ENCODE measurements at regions not wholly inside any gene's neighbourhood (a gene's known extent, or its start where the extent isn't known, plus 50 kb on each side); places are given as distances from the start of the nearest gene placed in this dataset.
"Not testable (repeated sequence)": the region's sequence is repeated elsewhere in the genome, so short reads cannot be mapped to it uniquely, and the experiment has no call there.

DNA sequence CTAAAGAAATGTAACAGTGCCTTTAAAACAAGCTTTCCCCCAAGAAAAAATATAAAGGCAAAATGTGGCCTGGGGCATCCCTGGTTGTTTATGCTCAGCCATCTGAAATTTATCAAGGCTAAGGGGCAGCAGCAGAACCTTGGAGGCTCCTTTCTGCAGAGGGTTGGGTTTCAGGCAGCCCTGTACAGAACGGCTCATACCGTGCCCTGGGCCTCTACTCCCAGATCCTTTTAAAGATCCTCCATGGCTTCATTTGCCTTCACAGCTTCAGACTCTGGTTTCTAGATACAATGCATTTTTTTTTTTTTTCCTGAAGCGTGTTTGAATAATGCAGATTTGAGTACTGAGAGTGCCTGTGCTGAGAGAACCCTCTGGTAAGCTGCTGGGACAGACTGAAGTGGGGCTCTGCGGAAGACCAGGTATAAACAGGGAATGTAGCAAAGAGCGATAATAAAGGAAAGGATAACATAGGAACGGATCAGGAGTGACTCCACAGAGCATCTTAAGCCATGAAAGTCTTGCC is 172.7 kb downstream of the DIRAS2 start:
- no peaks in the 10 kb centered on the region for H3K27me3 ChIP-seq (ENCODE audit: control insufficient read depth in 3 of 3, insufficient read depth in 3 of 3, low read length in 3 of 3)
- no peak overlapping the region for H3K4me3 ChIP-seq (ENCODE audit: low read length in 3 of 3)
- H3K9me3 ChIP-seq (ENCODE audit: control insufficient read depth in 3 of 3, low read length in 3 of 3), result no peaks in the 10 kb centered on the region
- no peak overlapping the region for H3K9ac ChIP-seq (ENCODE audit: low read depth in 1 of 3, low read length in 3 of 3)
- no peaks in the 10 kb centered on the region for H3K36me3 ChIP-seq (ENCODE audit: control insufficient read depth in 3 of 3, insufficient read depth in 3 of 3, low read length in 3 of 3)
- H3K4me1 ChIP-seq (ENCODE audit: control insufficient read depth in 3 of 3, insufficient read depth in 3 of 3, low read length in 3 of 3), result no peaks in the 10 kb centered on the region
- no peak overlapping the region for H3K27ac ChIP-seq (ENCODE audit: low read depth, low read length)

DNA sequence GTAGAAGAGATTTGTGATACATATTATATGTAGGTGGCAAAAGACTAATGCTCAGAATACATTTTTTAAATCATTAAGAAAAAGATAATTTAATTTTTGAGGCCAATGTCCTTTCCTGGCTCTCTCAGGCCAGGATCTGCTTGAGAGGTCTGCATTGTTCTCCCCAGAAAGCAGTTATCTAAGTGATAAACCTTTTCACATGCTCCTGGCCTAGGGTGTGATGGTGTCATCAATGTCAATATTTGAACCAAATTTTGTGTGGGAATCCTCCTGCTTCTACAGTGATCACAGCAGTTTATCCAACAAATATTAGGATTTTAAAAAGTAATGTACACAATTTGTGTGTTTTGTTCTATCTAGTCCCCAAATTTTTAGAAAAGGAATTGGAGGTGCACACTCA is 166.6 kb downstream of the DIRAS2 start:
- Histone ChIP-seq H3K36me3 (ENCODE audit: control insufficient read depth in 3 of 3, insufficient read depth in 3 of 3, low read length in 3 of 3) (no peaks in the 10 kb centered on the region), H3K27me3 (ENCODE audit: control insufficient read depth in 3 of 3, insufficient read depth in 3 of 3, low read length in 3 of 3) (no peaks in the 10 kb centered on the region), H3K4me3 (ENCODE audit: low read length in 3 of 3) (no peak overlapping the region), H3K9me3 (ENCODE audit: control insufficient read depth in 3 of 3, low read length in 3 of 3) (no peaks in the 10 kb centered on the region), H3K27ac (ENCODE audit: low read depth, low read length) (no peak overlapping the region), H3K9ac (ENCODE audit: low read depth in 1 of 3, low read length in 3 of 3) (no peak overlapping the region), H3K4me1 (ENCODE audit: control insufficient read depth in 3 of 3, insufficient read depth in 3 of 3, low read length in 3 of 3) (no peaks in the 10 kb centered on the region)

DNA sequence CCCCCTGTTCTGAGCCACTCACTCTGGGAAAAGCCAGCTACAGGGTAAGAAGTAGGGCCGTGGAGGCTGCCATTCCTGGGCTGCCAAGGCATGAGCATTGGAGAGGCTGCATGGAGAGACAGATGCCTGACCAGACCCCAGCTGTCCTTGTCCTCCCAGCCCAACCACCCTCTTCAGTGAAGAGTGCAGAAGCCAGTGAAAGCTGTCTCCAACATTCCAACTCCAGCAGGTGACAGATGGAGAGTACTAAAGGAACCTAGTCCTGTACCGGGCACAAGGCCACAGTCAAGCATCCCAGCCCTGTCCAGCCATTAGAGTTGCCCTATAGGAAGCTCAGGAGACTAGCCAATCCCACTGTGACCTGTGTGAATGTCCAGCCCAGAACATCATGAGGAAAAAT is 165.1 kb downstream of the DIRAS2 start:
- Histone ChIP-seq H3K27ac (ENCODE audit: low read depth, low read length) (no peak overlapping the region), H3K27me3 (ENCODE audit: control insufficient read depth in 3 of 3, insufficient read depth in 3 of 3, low read length in 3 of 3) (no peaks in the 10 kb centered on the region), H3K4me3 (ENCODE audit: low read length in 3 of 3) (no peak overlapping the region), H3K36me3 (ENCODE audit: control insufficient read depth in 3 of 3, insufficient read depth in 3 of 3, low read length in 3 of 3) (no peaks in the 10 kb centered on the region), H3K9ac (ENCODE audit: low read depth in 1 of 3, low read length in 3 of 3) (no peak overlapping the region), H3K9me3 (ENCODE audit: control insufficient read depth in 3 of 3, low read length in 3 of 3) (no peaks in the 10 kb centered on the region), H3K4me1 (ENCODE audit: control insufficient read depth in 3 of 3, insufficient read depth in 3 of 3, low read length in 3 of 3) (no peaks in the 10 kb centered on the region)

DNA sequence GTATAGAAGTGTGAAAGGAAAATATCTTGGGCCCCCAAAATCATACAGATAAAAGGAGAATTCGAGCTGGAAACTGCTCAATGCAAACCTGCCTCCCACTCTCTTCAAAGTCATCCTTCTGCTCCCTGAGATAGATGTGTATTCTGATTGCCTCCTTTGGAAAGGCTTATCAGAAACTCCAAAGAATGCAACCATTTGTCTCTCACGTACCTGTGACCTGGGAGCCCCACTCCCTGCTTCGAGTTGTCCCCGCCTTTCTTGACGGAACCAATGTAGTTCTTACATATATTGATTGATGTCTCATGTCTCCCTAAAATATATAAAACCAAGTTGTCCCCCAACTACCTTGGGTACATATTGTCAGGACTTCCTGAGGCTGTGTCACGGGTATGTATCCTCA is 163.8 kb downstream of the DIRAS2 start:
- Histone ChIP-seq H3K4me1 (ENCODE audit: control insufficient read depth in 3 of 3, insufficient read depth in 3 of 3, low read length in 3 of 3) (no peaks in the 10 kb centered on the region), H3K4me3 (ENCODE audit: low read length in 3 of 3) (no peak overlapping the region), H3K27ac (ENCODE audit: low read depth, low read length) (no peak overlapping the region), H3K9me3 (ENCODE audit: control insufficient read depth in 3 of 3, low read length in 3 of 3) (no peaks in the 10 kb centered on the region), H3K36me3 (ENCODE audit: control insufficient read depth in 3 of 3, insufficient read depth in 3 of 3, low read length in 3 of 3) (no peaks in the 10 kb centered on the region), H3K9ac (ENCODE audit: low read depth in 1 of 3, low read length in 3 of 3) (no peak overlapping the region), H3K27me3 (ENCODE audit: control insufficient read depth in 3 of 3, insufficient read depth in 3 of 3, low read length in 3 of 3) (no peaks in the 10 kb centered on the region)

DNA sequence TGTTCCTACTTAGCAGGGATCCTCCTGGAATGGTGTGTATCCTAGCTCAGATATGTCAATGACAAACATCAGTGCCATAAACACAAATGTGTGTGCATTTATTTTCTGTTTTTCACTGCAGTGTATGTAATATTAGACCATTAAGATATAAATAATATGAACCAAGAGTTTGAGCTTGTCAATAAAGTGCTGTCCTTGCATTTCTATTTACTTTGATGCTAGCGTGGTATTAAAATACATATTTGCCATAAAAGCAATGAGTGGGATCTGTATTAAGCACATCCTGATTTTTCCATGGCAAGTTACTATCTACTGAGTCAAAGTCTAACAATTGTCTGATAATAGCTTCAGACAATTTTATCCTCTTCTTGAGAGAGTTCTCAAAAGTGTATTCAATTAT is 157.6 kb downstream of the DIRAS2 start:
- Histone ChIP-seq H3K9ac (ENCODE audit: low read depth in 1 of 3, low read length in 3 of 3) (no peak overlapping the region), H3K27me3 (ENCODE audit: control insufficient read depth in 3 of 3, insufficient read depth in 3 of 3, low read length in 3 of 3) (no peaks in the 10 kb centered on the region), H3K4me1 (ENCODE audit: control insufficient read depth in 3 of 3, insufficient read depth in 3 of 3, low read length in 3 of 3) (no peaks in the 10 kb centered on the region), H3K27ac (ENCODE audit: low read depth, low read length) (no peak overlapping the region), H3K36me3 (ENCODE audit: control insufficient read depth in 3 of 3, insufficient read depth in 3 of 3, low read length in 3 of 3) (no peaks in the 10 kb centered on the region), H3K9me3 (ENCODE audit: control insufficient read depth in 3 of 3, low read length in 3 of 3) (peaks cover 0 to 7% (median 3%) of the 10 kb centered on the region in 3 donors), H3K4me3 (ENCODE audit: low read length in 3 of 3) (no peak overlapping the region)

GRCh38 chr9:90489066-90489465 is 153.6 kb downstream of the DIRAS2 start:
- peaks cover 0 to 7% (median 3%) of the 10 kb centered on the region in 3 donors for H3K9me3 ChIP-seq (ENCODE audit: control insufficient read depth in 3 of 3, low read length in 3 of 3)
- no peaks in the 10 kb centered on the region for H3K36me3 ChIP-seq (ENCODE audit: control insufficient read depth in 3 of 3, insufficient read depth in 3 of 3, low read length in 3 of 3)
- H3K27ac ChIP-seq (ENCODE audit: low read depth, low read length), result no peak overlapping the region
- H3K4me1 ChIP-seq (ENCODE audit: control insufficient read depth in 3 of 3, insufficient read depth in 3 of 3, low read length in 3 of 3), result no peaks in the 10 kb centered on the region
- no peak overlapping the region for H3K4me3 ChIP-seq (ENCODE audit: low read length in 3 of 3)
- no peak overlapping the region for H3K9ac ChIP-seq (ENCODE audit: low read depth in 1 of 3, low read length in 3 of 3)
- H3K27me3 ChIP-seq (ENCODE audit: control insufficient read depth in 3 of 3, insufficient read depth in 3 of 3, low read length in 3 of 3), result no peaks in the 10 kb centered on the region

DNA sequence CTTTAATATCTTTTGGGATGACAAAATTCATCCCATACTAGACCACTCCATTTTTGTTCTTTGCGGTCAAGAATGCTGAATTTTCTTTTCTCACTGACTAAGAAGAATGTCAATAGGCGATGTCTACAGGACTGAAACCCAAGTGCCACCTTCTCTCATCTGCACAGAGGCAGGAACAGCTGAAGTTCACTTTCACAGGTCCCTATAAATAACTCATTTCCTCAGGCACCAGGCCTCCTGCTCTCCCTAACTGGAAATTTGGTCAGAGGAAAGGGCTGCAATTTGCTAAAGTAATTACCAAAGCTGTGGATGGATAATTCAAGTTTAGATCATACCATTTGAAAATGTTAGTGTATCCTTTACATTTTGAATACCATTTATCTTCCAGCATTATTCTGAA is 142.9 kb downstream of the DIRAS2 start:
- no peaks in the 10 kb centered on the region for H3K27me3 ChIP-seq (ENCODE audit: control insufficient read depth in 3 of 3, insufficient read depth in 3 of 3, low read length in 3 of 3)
- no peak overlapping the region for H3K27ac ChIP-seq (ENCODE audit: low read depth, low read length)
- H3K36me3 ChIP-seq (ENCODE audit: control insufficient read depth in 3 of 3, insufficient read depth in 3 of 3, low read length in 3 of 3), result no peaks in the 10 kb centered on the region
- no peaks in the 10 kb centered on the region for H3K9me3 ChIP-seq (ENCODE audit: control insufficient read depth in 3 of 3, low read length in 3 of 3)
- no peak overlapping the region for H3K9ac ChIP-seq (ENCODE audit: low read depth in 1 of 3, low read length in 3 of 3)
- no peaks in the 10 kb centered on the region for H3K4me1 ChIP-seq (ENCODE audit: control insufficient read depth in 3 of 3, insufficient read depth in 3 of 3, low read length in 3 of 3)
- no peak overlapping the region for H3K4me3 ChIP-seq (ENCODE audit: low read length in 3 of 3)

DNA sequence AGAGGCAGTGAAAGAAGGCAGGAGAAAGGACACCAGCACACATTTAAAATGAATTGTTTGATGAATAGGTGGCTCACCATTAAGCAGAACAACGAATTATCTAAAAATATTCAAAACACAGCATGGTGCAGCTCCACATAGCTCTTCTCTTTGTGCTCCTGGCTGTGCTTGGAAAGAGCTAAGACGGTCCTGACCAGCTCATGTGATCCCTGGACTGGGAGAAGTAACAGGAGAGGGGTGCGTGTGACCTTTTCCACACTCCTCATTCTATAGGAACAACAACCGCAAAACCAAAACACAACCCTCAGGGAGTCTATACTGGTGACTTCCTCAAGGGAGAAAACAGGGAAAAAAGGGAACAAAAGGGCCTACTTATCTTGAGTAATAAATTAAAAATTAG is 140.5 kb downstream of the DIRAS2 start:
- Histone ChIP-seq H3K4me3 (ENCODE audit: low read length in 3 of 3) (no peak overlapping the region), H3K27me3 (ENCODE audit: control insufficient read depth in 3 of 3, insufficient read depth in 3 of 3, low read length in 3 of 3) (no peaks in the 10 kb centered on the region), H3K4me1 (ENCODE audit: control insufficient read depth in 3 of 3, insufficient read depth in 3 of 3, low read length in 3 of 3) (no peaks in the 10 kb centered on the region), H3K27ac (ENCODE audit: low read depth, low read length) (no peak overlapping the region), H3K9ac (ENCODE audit: low read depth in 1 of 3, low read length in 3 of 3) (no peak overlapping the region), H3K36me3 (ENCODE audit: control insufficient read depth in 3 of 3, insufficient read depth in 3 of 3, low read length in 3 of 3) (no peaks in the 10 kb centered on the region), H3K9me3 (ENCODE audit: control insufficient read depth in 3 of 3, low read length in 3 of 3) (no peaks in the 10 kb centered on the region)

- no peaks in the 10 kb centered on the region for H3K27me3 ChIP-seq (ENCODE audit: control insufficient read depth in 3 of 3, insufficient read depth in 3 of 3, low read length in 3 of 3)
- no peak overlapping the region for H3K27ac ChIP-seq (ENCODE audit: low read depth, low read length)
- H3K4me3 ChIP-seq (ENCODE audit: low read length in 3 of 3), result no peak overlapping the region
- no peaks in the 10 kb centered on the region for H3K36me3 ChIP-seq (ENCODE audit: control insufficient read depth in 3 of 3, insufficient read depth in 3 of 3, low read length in 3 of 3)
- H3K9ac ChIP-seq (ENCODE audit: low read depth in 1 of 3, low read length in 3 of 3), result no peak overlapping the region
- H3K9me3 ChIP-seq (ENCODE audit: control insufficient read depth in 3 of 3, low read length in 3 of 3), result no peaks in the 10 kb centered on the region
- no peaks in the 10 kb centered on the region for H3K4me1 ChIP-seq (ENCODE audit: control insufficient read depth in 3 of 3, insufficient read depth in 3 of 3, low read length in 3 of 3)
Measured at GRCh38 chr9:90504486-90504885, 138.1 kb downstream of the DIRAS2 start.

GRCh38 chr9:90505695-90506094 is 136.9 kb downstream of the DIRAS2 start:
- Histone ChIP-seq H3K9ac (ENCODE audit: low read depth in 1 of 3, low read length in 3 of 3) (no peak overlapping the region), H3K9me3 (ENCODE audit: control insufficient read depth in 3 of 3, low read length in 3 of 3) (no peaks in the 10 kb centered on the region), H3K4me3 (ENCODE audit: low read length in 3 of 3) (no peak overlapping the region), H3K27me3 (ENCODE audit: control insufficient read depth in 3 of 3, insufficient read depth in 3 of 3, low read length in 3 of 3) (no peaks in the 10 kb centered on the region), H3K36me3 (ENCODE audit: control insufficient read depth in 3 of 3, insufficient read depth in 3 of 3, low read length in 3 of 3) (no peaks in the 10 kb centered on the region), H3K27ac (ENCODE audit: low read depth, low read length) (no peak overlapping the region), H3K4me1 (ENCODE audit: control insufficient read depth in 3 of 3, insufficient read depth in 3 of 3, low read length in 3 of 3) (no peaks in the 10 kb centered on the region)

- not testable (repeated sequence) for H3K4me1 ChIP-seq (ENCODE audit: control insufficient read depth in 3 of 3, insufficient read depth in 3 of 3, low read length in 3 of 3); H3K9ac ChIP-seq (ENCODE audit: low read depth in 1 of 3, low read length in 3 of 3)
Measured at GRCh38 chr9:90506402-90506801, 136.2 kb downstream of the DIRAS2 start.

More at GRCh38 chr9:90506402-90506801, 136.2 kb downstream of the DIRAS2 start:
- not testable (repeated sequence) for H3K4me3 ChIP-seq (ENCODE audit: low read length in 3 of 3); H3K9me3 ChIP-seq (ENCODE audit: control insufficient read depth in 3 of 3, low read length in 3 of 3); H3K27ac ChIP-seq (ENCODE audit: low read depth, low read length); H3K27me3 ChIP-seq (ENCODE audit: control insufficient read depth in 3 of 3, insufficient read depth in 3 of 3, low read length in 3 of 3); H3K36me3 ChIP-seq (ENCODE audit: control insufficient read depth in 3 of 3, insufficient read depth in 3 of 3, low read length in 3 of 3)

Measured in skeletal muscle tissue (tissue), 3 donors.